ENCODE measurements at regions not wholly inside any gene's neighbourhood (a gene's known extent, or its start where the extent isn't known, plus 50 kb on each side); places are given as distances from the start of the nearest gene placed in this dataset.

DNA sequence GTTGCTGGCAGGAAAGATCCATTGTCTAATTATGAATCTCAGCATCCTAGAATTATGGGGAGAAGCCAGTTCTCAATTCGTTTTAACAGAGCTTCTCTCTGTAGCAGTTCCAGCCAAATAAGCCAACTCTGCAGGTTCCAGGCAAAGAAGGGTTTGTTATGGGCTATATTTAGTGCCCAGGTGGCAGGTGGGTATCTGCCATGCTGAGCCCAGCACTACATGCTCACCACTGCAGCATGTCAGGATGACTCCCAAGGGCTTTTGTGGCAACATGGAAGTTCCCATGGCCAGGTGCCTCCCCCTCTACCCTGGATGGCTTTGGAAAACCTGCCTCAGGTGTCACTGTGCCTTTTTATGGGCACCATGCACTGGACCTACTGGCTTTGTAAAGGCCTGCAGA lies 74.5 kb upstream of the KCNK12 start:
- Mint-ChIP-seq H3K27me3 (peaks cover 4% of the 10 kb centered on the region), H3K27ac (no peak overlapping the region), H3K4me3 (ENCODE audit: low read depth) (no peak overlapping the region), H3K4me1 (ENCODE audit: low read depth) (no peaks in the 10 kb centered on the region), H3K36me3 (ENCODE audit: insufficient read depth) (no peaks in the 10 kb centered on the region), H3K9me3 (ENCODE audit: low read depth) (no peaks in the 10 kb centered on the region)
- TF ChIP-seq, protein P1, sequence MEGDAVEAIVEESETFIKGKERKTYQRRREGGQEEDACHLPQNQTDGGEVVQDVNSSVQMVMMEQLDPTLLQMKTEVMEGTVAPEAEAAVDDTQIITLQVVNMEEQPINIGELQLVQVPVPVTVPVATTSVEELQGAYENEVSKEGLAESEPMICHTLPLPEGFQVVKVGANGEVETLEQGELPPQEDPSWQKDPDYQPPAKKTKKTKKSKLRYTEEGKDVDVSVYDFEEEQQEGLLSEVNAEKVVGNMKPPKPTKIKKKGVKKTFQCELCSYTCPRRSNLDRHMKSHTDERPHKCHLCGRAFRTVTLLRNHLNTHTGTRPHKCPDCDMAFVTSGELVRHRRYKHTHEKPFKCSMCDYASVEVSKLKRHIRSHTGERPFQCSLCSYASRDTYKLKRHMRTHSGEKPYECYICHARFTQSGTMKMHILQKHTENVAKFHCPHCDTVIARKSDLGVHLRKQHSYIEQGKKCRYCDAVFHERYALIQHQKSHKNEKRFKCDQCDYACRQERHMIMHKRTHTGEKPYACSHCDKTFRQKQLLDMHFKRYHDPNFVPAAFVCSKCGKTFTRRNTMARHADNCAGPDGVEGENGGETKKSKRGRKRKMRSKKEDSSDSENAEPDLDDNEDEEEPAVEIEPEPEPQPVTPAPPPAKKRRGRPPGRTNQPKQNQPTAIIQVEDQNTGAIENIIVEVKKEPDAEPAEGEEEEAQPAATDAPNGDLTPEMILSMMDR (IDR thresholded peaks at IDR 0.05; ENCODE audit: unreplicated experiment), result no peak
- DNase-seq (ENCODE audit: low spot score, unreplicated experiment), result no peak

DNA sequence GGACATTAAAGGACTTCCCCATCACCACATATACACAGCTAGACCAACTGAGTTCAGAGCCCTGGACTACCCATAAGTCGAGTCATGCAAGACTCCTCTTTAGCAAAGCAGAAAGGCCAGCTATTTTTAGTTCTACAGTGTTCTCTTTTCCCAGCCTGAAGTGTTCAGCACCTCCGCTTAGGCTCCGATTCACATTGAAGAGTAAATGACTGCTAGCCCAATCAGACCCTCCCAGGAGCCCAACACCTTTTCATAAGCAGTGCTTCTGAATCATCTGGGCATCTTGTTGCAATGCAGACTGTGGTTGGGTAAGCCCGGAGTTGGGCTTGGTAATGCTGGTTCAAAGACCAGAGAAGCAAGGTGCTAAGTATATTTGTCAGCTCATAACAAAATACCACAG lies 73.6 kb upstream of the KCNK12 start:
- H3K4me3 Mint-ChIP-seq (ENCODE audit: low read depth), result no peak overlapping the region
- no peaks in the 10 kb centered on the region for H3K9me3 Mint-ChIP-seq (ENCODE audit: low read depth)
- H3K36me3 Mint-ChIP-seq (ENCODE audit: insufficient read depth), result no peaks in the 10 kb centered on the region
- peaks cover 4% of the 10 kb centered on the region for H3K27me3 Mint-ChIP-seq
- TF ChIP-seq, protein P1 (IDR thresholded peaks at IDR 0.05; ENCODE audit: unreplicated experiment), result no peak
- DNase-seq (ENCODE audit: low spot score, unreplicated experiment), result no peak
- no peaks in the 10 kb centered on the region for H3K4me1 Mint-ChIP-seq (ENCODE audit: low read depth)
- no peak overlapping the region for H3K27ac Mint-ChIP-seq

DNA sequence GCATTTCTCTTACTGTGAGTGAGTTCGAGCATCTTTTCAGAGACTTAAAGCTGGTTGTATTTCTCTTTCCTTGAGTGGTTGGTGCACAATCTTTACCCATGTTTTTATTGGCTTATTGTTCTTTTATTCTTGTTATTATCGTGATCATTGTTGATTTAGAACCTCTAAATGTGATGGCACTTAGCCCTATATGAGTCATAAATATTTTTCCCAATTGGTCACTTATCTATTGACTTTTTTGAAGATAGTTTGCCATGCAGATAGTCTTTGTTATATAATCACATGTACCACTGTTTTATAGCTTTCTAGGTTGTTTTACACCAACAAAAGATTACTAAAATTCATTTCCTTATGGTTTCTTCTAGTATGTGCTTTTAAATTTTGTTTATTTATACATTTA lies 70.6 kb upstream of the KCNK12 start:
- H3K9me3 Mint-ChIP-seq (ENCODE audit: low read depth), result peaks cover 6% of the 10 kb centered on the region
- H3K36me3 Mint-ChIP-seq (ENCODE audit: insufficient read depth), result no peaks in the 10 kb centered on the region
- H3K4me1 Mint-ChIP-seq (ENCODE audit: low read depth), result no peaks in the 10 kb centered on the region
- peaks cover 6% of the 10 kb centered on the region for H3K27me3 Mint-ChIP-seq
- no peak for DNase-seq (ENCODE audit: low spot score, unreplicated experiment)
- H3K27ac Mint-ChIP-seq, result no peak overlapping the region
- TF ChIP-seq, protein P1 (IDR thresholded peaks at IDR 0.05; ENCODE audit: unreplicated experiment), result no peak
- no peak overlapping the region for H3K4me3 Mint-ChIP-seq (ENCODE audit: low read depth)

DNA sequence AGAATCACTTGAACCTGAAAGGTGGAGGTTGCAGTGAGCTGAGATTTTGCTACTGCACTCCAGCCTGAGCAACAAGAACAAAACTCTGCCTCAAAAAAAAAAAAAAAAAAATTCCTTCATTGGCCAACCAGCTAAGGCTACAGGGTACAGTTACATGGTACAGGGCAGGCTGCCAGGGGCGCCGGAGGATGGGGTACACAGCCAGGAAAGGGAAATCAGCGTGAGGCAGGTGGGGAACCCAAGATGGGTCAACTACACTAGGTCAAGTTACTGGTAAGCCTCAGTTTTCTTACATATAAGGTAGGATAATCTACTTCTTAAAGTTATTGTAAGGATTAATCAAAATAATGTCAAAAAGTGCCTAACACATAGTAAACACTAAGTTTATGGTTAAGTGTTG lies 69.6 kb upstream of the KCNK12 start:
- H3K27ac Mint-ChIP-seq, result no peak overlapping the region
- H3K4me1 Mint-ChIP-seq (ENCODE audit: low read depth), result no peaks in the 10 kb centered on the region
- peaks cover 6% of the 10 kb centered on the region for H3K9me3 Mint-ChIP-seq (ENCODE audit: low read depth)
- peaks cover 6% of the 10 kb centered on the region for H3K27me3 Mint-ChIP-seq
- DNase-seq (ENCODE audit: low spot score, unreplicated experiment), result no peak
- TF ChIP-seq, protein P1 (IDR thresholded peaks at IDR 0.05; ENCODE audit: unreplicated experiment), result no peak
- no peak overlapping the region for H3K4me3 Mint-ChIP-seq (ENCODE audit: low read depth)
- no peaks in the 10 kb centered on the region for H3K36me3 Mint-ChIP-seq (ENCODE audit: insufficient read depth)

DNA sequence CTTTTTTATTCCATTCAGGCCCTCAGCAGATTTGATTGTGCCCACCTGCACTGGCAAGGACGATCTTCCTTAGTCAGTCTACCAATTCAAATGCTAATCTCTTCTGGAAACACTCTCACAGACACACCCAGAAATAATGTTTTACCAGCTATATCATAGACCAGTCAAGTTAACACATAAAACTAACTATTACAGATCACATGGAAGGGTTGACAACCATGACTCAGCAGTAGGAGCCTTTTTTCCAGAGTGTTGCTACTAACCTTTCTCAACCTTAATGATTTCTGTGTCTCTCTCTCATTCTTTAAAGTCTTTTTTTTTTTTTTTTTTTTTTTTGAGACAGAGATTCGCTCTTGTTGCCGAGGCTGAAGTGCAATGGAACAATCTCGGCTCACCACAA lies 68.7 kb upstream of the KCNK12 start:
- no peak overlapping the region for H3K4me3 Mint-ChIP-seq (ENCODE audit: low read depth)
- peaks cover 6% of the 10 kb centered on the region for H3K27me3 Mint-ChIP-seq
- TF ChIP-seq, protein P1 (IDR thresholded peaks at IDR 0.05; ENCODE audit: unreplicated experiment), result no peak
- no peak for DNase-seq (ENCODE audit: low spot score, unreplicated experiment)
- no peaks in the 10 kb centered on the region for H3K36me3 Mint-ChIP-seq (ENCODE audit: insufficient read depth)
- H3K4me1 Mint-ChIP-seq (ENCODE audit: low read depth), result no peaks in the 10 kb centered on the region
- no peak overlapping the region for H3K27ac Mint-ChIP-seq
- peaks cover 6% of the 10 kb centered on the region for H3K9me3 Mint-ChIP-seq (ENCODE audit: low read depth)
